Muscle layer of duodenum (tissue), 2 donors: ENCODE measurements at regions not wholly inside any gene's neighbourhood (a gene's known extent, or its start where the extent isn't known, plus 50 kb on each side); places are given as distances from the start of the nearest gene placed in this dataset.
"Not testable (repeated sequence)": the region's sequence is repeated elsewhere in the genome, so short reads cannot be mapped to it uniquely, and the experiment has no call there.

Experiments used
- H3K27ac ChIP-seq: one replicate; pipeline ENCODE4 v1.7.0; 2013; ENCODE audit warnings: mild to moderate bottlenecking, low read length
- H3K27me3 ChIP-seq: one replicate; pipeline ENCODE4 v1.7.0; 2013; ENCODE audit warnings: low read depth, mild to moderate bottlenecking, control low read depth, low read length
- H3K36me3 ChIP-seq, 2 donors: one replicate each; pipeline ENCODE4 v1.7.0; 2013; ENCODE audit warnings: low read length in 2 of 2, control low read depth in 1 of 2, mild to moderate bottlenecking in 1 of 2; ENCODE audit not compliant: insufficient read depth in 2 of 2, control insufficient read depth in 1 of 2
- H3K4me1 ChIP-seq, 2 donors: one replicate each; pipeline ENCODE4 v1.7.0; 2013; ENCODE audit warnings: low read length in 2 of 2, mild to moderate bottlenecking in 2 of 2, control low read depth in 1 of 2, moderate library complexity in 1 of 2; ENCODE audit not compliant: insufficient read depth in 2 of 2, control insufficient read depth in 1 of 2
- H3K4me3 ChIP-seq, 2 donors: one replicate each; pipeline ENCODE4 v1.7.0; 2013; ENCODE audit warnings: low read length in 2 of 2, low read depth in 1 of 2, mild to moderate bottlenecking in 1 of 2
- H3K9me3 ChIP-seq, 2 donors: one replicate each; pipeline ENCODE4 v1.7.0; 2013; ENCODE audit warnings: low read length in 2 of 2, control low read depth in 1 of 2, mild to moderate bottlenecking in 1 of 2; ENCODE audit not compliant: control insufficient read depth in 1 of 2
- donor health status: healthy.

GRCh38 chr17:30710276-30711088 lies 114.0 kb downstream of the CRLF3 start:
- H3K36me3 ChIP-seq, H3K9me3 ChIP-seq, H3K27ac ChIP-seq, H3K27me3 ChIP-seq: not testable (repeated sequence)
- Histone ChIP-seq H3K4me3 (peak overlapping the region in 1 of 2 donors; percentile 67), H3K4me1 (peaks cover 0 to 14% of the 10 kb centered on the region in 2 donors)

- not testable (repeated sequence) for H3K9me3 ChIP-seq, H3K36me3 ChIP-seq, H3K27me3 ChIP-seq, H3K27ac ChIP-seq
- Histone ChIP-seq H3K4me1 (peaks cover 0 to 14% of the 10 kb centered on the region in 2 donors), H3K4me3 (peak overlapping the region in 1 of 2 donors; percentile 67)
Observed at GRCh38 chr17:30709561-30710275, 114.8 kb downstream of the CRLF3 start.

- not testable (repeated sequence) for H3K9me3 ChIP-seq, H3K36me3 ChIP-seq, H3K27me3 ChIP-seq, H3K27ac ChIP-seq
- Histone ChIP-seq H3K4me3 (peak overlapping the region in 1 of 2 donors; percentile 76), H3K4me1 (peaks cover 0 to 14% of the 10 kb centered on the region in 2 donors)
Observed at GRCh38 chr17:30709096-30709495, 115.4 kb downstream of the CRLF3 start.

GRCh38 chr17:30708241-30709078 lies 116.0 kb downstream of the CRLF3 start:
- peaks cover 0 to 14% of the 10 kb centered on the region in 2 donors for H3K4me1 ChIP-seq
- H3K36me3 ChIP-seq, H3K27me3 ChIP-seq, H3K27ac ChIP-seq, H3K9me3 ChIP-seq: not testable (repeated sequence)
- H3K4me3 ChIP-seq: peak overlapping the region; percentile 67 to 76

GRCh38 chr17:30707724-30708240 lies 116.7 kb downstream of the CRLF3 start:
- H3K27ac ChIP-seq, H3K36me3 ChIP-seq: not testable (repeated sequence)

GRCh38 chr17:30706461-30707335 lies 117.8 kb downstream of the CRLF3 start:
- not testable (repeated sequence) for H3K36me3 ChIP-seq, H3K27me3 ChIP-seq, H3K9me3 ChIP-seq, H3K27ac ChIP-seq, H3K4me3 ChIP-seq
- H3K4me1 ChIP-seq: peaks cover 0 to 14% of the 10 kb centered on the region in 2 donors

More at GRCh38 chr17:30707724-30708240, 116.7 kb downstream of the CRLF3 start:
- H3K9me3 ChIP-seq, H3K27me3 ChIP-seq: not testable (repeated sequence)
- peaks cover 0 to 14% of the 10 kb centered on the region in 2 donors for H3K4me1 ChIP-seq
- peak overlapping the region; percentile 67 to 76 for H3K4me3 ChIP-seq

GRCh38 chr17:30706004-30706403 lies 118.5 kb downstream of the CRLF3 start:
- not testable (repeated sequence) for H3K4me3 ChIP-seq, H3K27ac ChIP-seq, H3K27me3 ChIP-seq, H3K36me3 ChIP-seq, H3K9me3 ChIP-seq
- peaks cover 0 to 14% of the 10 kb centered on the region in 2 donors for H3K4me1 ChIP-seq

- Histone ChIP-seq H3K27ac (no peak overlapping the region), H3K27me3 (no peaks in the 10 kb centered on the region), H3K4me1 (peaks cover 0 to 10% of the 10 kb centered on the region in 2 donors), H3K36me3 (no peaks in the 10 kb centered on the region), H3K9me3 (no peaks in the 10 kb centered on the region), H3K4me3 (no peak overlapping the region)
Observed at GRCh38 chr17:30701498-30701989, 122.9 kb downstream of the CRLF3 start.

GRCh38 chr17:30700833-30701232 lies 123.7 kb downstream of the CRLF3 start:
- not testable (repeated sequence) for H3K4me3 ChIP-seq, H3K4me1 ChIP-seq, H3K9me3 ChIP-seq, H3K27ac ChIP-seq, H3K36me3 ChIP-seq, H3K27me3 ChIP-seq

GRCh38 chr17:30697619-30698460 lies 126.7 kb downstream of the CRLF3 start:
- peak overlapping the region in 1 of 2 donors; percentile 51 for H3K4me3 ChIP-seq
- H3K27ac ChIP-seq, H3K36me3 ChIP-seq, H3K4me1 ChIP-seq, H3K9me3 ChIP-seq, H3K27me3 ChIP-seq: not testable (repeated sequence)
